HepG2 (cell line): ENCODE measurements at regions not wholly inside any gene's neighbourhood (a gene's known extent, or its start where the extent isn't known, plus 50 kb on each side); places are given as distances from the start of the nearest gene placed in this dataset.

Experiments used
- KDM6A ChIP-seq: IDR thresholded peaks from 2 replicates; pipeline ENCODE4 v1.6.1; 2016; ENCODE audit warnings: low read depth
- ZNF160 ChIP-seq: sonication (generic); formaldehyde crosslinking; IDR thresholded peaks from 2 replicates; pipeline ENCODE4 v1.8.0; 2022; ENCODE audit warnings: mild to moderate bottlenecking, inconsistent platforms, missing genetic modification reagents
- ZSCAN30 ChIP-seq: sonication (generic); formaldehyde crosslinking; IDR thresholded peaks from 2 replicates; pipeline ENCODE4 v1.5.0; 2020; ENCODE audit warnings: mild to moderate bottlenecking, missing genetic modification reagents

- TF ChIP-seq ZSCAN30 (CRISPR knock-in tag) (no peak), ZNF160 (CRISPR knock-in tag) (no peak), KDM6A (CRISPR knock-in tag) (no peak)
These were observed 134.1 kb downstream of the NCOR2 start for GRCh38 chr12:124433147-124433874.
